NCI-H82 treated with DMSO at 0.1 percent for 48 hours (cell line): ENCODE measurements at regions not wholly inside any gene's neighbourhood (a gene's known extent, or its start where the extent isn't known, plus 50 kb on each side); places are given as distances from the start of the nearest gene placed in this dataset.

Source experiments
- DNase-seq: peaks from one replicate; lab custom pipeline; 2025; ENCODE audit not compliant: unreplicated experiment; lab: John Stamatoyannopoulos, UW

- no peak for DNase-seq
These were observed 250.2 kb downstream of the AASDHPPT start for GRCh38 chr11:106327637-106328036.

- no peak for DNase-seq
These were observed 252.0 kb downstream of the AASDHPPT start for GRCh38 chr11:106329273-106330018.

GRCh38 chr11:106331176-106331575, 253.7 kb downstream of the AASDHPPT start:
- DNase-seq, result no peak

- DNase-seq, result no peak
These were observed 256.2 kb downstream of the AASDHPPT start for GRCh38 chr11:106333678-106334077.

GRCh38 chr11:106344394-106344793, 266.9 kb downstream of the AASDHPPT start:
- DNase-seq, result no peak

- no peak for DNase-seq
These were observed 267.5 kb downstream of the AASDHPPT start for GRCh38 chr11:106344966-106345365.

- DNase-seq, result no peak
These were observed 275.6 kb downstream of the AASDHPPT start for GRCh38 chr11:106353031-106353430.

- DNase-seq, result no peak
These were observed 291.8 kb downstream of the AASDHPPT start for GRCh38 chr11:106369224-106369623.

- no peak for DNase-seq
These were observed 301.2 kb downstream of the AASDHPPT start for GRCh38 chr11:106378513-106379179.

- DNase-seq, result no peak
These were observed 301.8 kb downstream of the AASDHPPT start for GRCh38 chr11:106379265-106379664.

- no peak for DNase-seq
These were observed 302.2 kb downstream of the AASDHPPT start for GRCh38 chr11:106379712-106380111.

GRCh38 chr11:106381895-106382294, 304.4 kb downstream of the AASDHPPT start:
- DNase-seq, result no peak

GRCh38 chr11:106384429-106384828, 307.0 kb downstream of the AASDHPPT start:
- no peak for DNase-seq

- DNase-seq, result no peak
These were observed 309.1 kb downstream of the AASDHPPT start for GRCh38 chr11:106386519-106386918.

- DNase-seq, result no peak
These were observed 311.6 kb downstream of the AASDHPPT start for GRCh38 chr11:106389101-106389500.

GRCh38 chr11:106390078-106390477, 312.6 kb downstream of the AASDHPPT start:
- DNase-seq, result no peak

GRCh38 chr11:106391771-106392420, 314.4 kb downstream of the AASDHPPT start:
- no peak for DNase-seq

GRCh38 chr11:106395716-106396349, 318.4 kb downstream of the AASDHPPT start:
- no peak for DNase-seq

GRCh38 chr11:106397787-106398501, 320.5 kb downstream of the AASDHPPT start:
- peak; percentile 8 for DNase-seq

- no peak for DNase-seq
These were observed 321.1 kb downstream of the AASDHPPT start for GRCh38 chr11:106398502-106399075.
